GM12891 (cell line): ENCODE measurements at regions not wholly inside any gene's neighbourhood (a gene's known extent, or its start where the extent isn't known, plus 50 kb on each side); places are given as distances from the start of the nearest gene placed in this dataset.

Experiments
- POLR2A ChIP-seq: IDR thresholded peaks from 2 replicates; pipeline ENCODE4 v1.6.1; 2011; ENCODE audit warnings: low read depth, low read length, control low read depth
- POLR2AphosphoS5 ChIP-seq: IDR thresholded peaks from 2 replicates; pipeline ENCODE4 v1.6.1; 2011; ENCODE audit warnings: low read depth, low read length, control low read depth
- SPI1 ChIP-seq: IDR thresholded peaks from 2 replicates; pipeline ENCODE4 v1.6.1; 2011; ENCODE audit warnings: low read depth, low read length, control low read depth

- TF ChIP-seq POLR2AphosphoS5 (no peak), POLR2A (no peak), SPI1 (no peak)
Measured at GRCh38 chr11:110379936-110380335, 49.8 kb upstream of the FDX1 start.
